Ishikawa (cell line): ENCODE measurements at regions not wholly inside any gene's neighbourhood (a gene's known extent, or its start where the extent isn't known, plus 50 kb on each side); places are given as distances from the start of the nearest gene placed in this dataset.

Experiments used
- CREB1 ChIP-seq: IDR thresholded peaks from 2 replicates; pipeline ENCODE4 v1.6.1; 2012; ENCODE audit warnings: low read depth
- EGR1 ChIP-seq: IDR thresholded peaks from 2 replicates; pipeline ENCODE4 v1.6.1; 2012
- EP300 ChIP-seq: IDR thresholded peaks from 2 replicates; pipeline ENCODE4 v1.6.1; 2012; ENCODE audit warnings: borderline replicate concordance
- FOXM1 ChIP-seq: IDR thresholded peaks from 2 replicates; pipeline ENCODE4 v1.6.1; 2012; ENCODE audit warnings: low read depth, borderline replicate concordance
- MAX ChIP-seq: IDR thresholded peaks from 2 replicates; pipeline ENCODE4 v1.6.1; 2012
- NFIC ChIP-seq: IDR thresholded peaks from 2 replicates; pipeline ENCODE4 v1.6.1; 2012
- RAD21 ChIP-seq: IDR thresholded peaks from 2 replicates; pipeline ENCODE4 v1.6.1; 2012; ENCODE audit warnings: low read depth
- REST ChIP-seq: IDR thresholded peaks from 2 replicates; pipeline ENCODE4 v1.6.1; 2012; ENCODE audit warnings: low read depth, mild to moderate bottlenecking
- TAF1 ChIP-seq: IDR thresholded peaks from 2 replicates; pipeline ENCODE4 v1.6.1; 2012; ENCODE audit warnings: low read depth, mild to moderate bottlenecking
- TCF12 ChIP-seq: IDR thresholded peaks from 2 replicates; pipeline ENCODE4 v1.6.1; 2012; ENCODE audit warnings: low read depth
- USF1 ChIP-seq: IDR thresholded peaks from 2 replicates; pipeline ENCODE4 v1.6.1; 2012
- YY1 ChIP-seq: IDR thresholded peaks from 2 replicates; pipeline ENCODE4 v1.6.1; 2012; ENCODE audit warnings: low read depth
- ZBTB7A ChIP-seq: IDR thresholded peaks from 2 replicates; pipeline ENCODE4 v1.6.1; 2012; ENCODE audit warnings: low read depth

- TF ChIP-seq YY1 (no peak), RAD21 (no peak), TCF12 (no peak), REST (no peak), FOXM1 (no peak), NFIC (no peak), EP300 (no peak), MAX (no peak), USF1 (no peak), TAF1 (no peak), CREB1 (no peak), ZBTB7A (no peak), EGR1 (no peak)
Measured at GRCh38 chr20:11394145-11394833, 523.4 kb upstream of the BTBD3 start.
